H1 (cell line): ENCODE measurements at regions not wholly inside any gene's neighbourhood (a gene's known extent, or its start where the extent isn't known, plus 50 kb on each side); places are given as distances from the start of the nearest gene placed in this dataset.

Experiments used
- CTCF ChIA-PET: fragments of 300-600 bp; sonication (Branson Sonifier 250); formaldehyde crosslinking; loops from one replicate; lab custom pipeline; 2021; ENCODE audit not compliant: partially characterized antibody; lab: Charles Lee
- POLR2A ChIA-PET: fragments of 300-600 bp; sonication (Branson Sonifier 250); formaldehyde crosslinking; loops from one replicate; lab custom pipeline; 2021; ENCODE audit warnings: inconsistent platforms; ENCODE audit not compliant: partially characterized antibody; lab: Charles Lee
- DNase-seq, 2 experiments: peaks; one replicate each; pipeline versions ENCODE4 v3.0.0 to v3.0.0-alpha.2; 2010 to 2022; ENCODE audit warnings: low spot score in 2 of 2, low read depth in 1 of 2, mixed read lengths in 1 of 2
- FAIRE-seq: peaks from 2 replicates; lab custom pipeline; 2011; peaks lifted over from hg19 to GRCh38; lab: Jason Lieb, UNC
- H2AFZ ChIP-seq: 2 replicates; pipeline ENCODE4 v1.8.1; 2012; ENCODE audit warnings: low read length, inconsistent platforms
- H2AK5ac ChIP-seq: 2 replicates; pipeline ENCODE4 v1.6.1; 2013; ENCODE audit warnings: low read depth, low read length
- H2BK120ac ChIP-seq: replicated peaks from 2 replicates; pipeline ENCODE3; 2013; ENCODE audit warnings: low read depth, low read length, inconsistent platforms
- H2BK12ac ChIP-seq: 2 replicates; pipeline ENCODE4 v1.6.1; 2013; ENCODE audit warnings: low read depth, low read length
- H2BK15ac ChIP-seq: 2 replicates; pipeline ENCODE4 v1.6.1; 2013; ENCODE audit warnings: low read length
- H2BK20ac ChIP-seq: 2 replicates; pipeline ENCODE4 v1.6.1; 2013; ENCODE audit warnings: low read length
- H2BK5ac ChIP-seq: 2 replicates; pipeline ENCODE4 v1.6.1; 2013; ENCODE audit warnings: low read depth, low read length
- H3K14ac ChIP-seq: 2 replicates; pipeline ENCODE4 v1.6.1; 2013; ENCODE audit warnings: inconsistent platforms; ENCODE audit not compliant: insufficient read length
- H3K18ac ChIP-seq: 2 replicates; pipeline ENCODE4 v1.6.1; 2013; ENCODE audit warnings: low read length; ENCODE audit errors: extremely low read depth
- H3K23ac ChIP-seq: 2 replicates; pipeline ENCODE4 v1.6.1; 2013; ENCODE audit warnings: inconsistent platforms; ENCODE audit not compliant: insufficient read length
- H3K23me2 ChIP-seq: 2 replicates; pipeline ENCODE4 v1.6.1; 2013; ENCODE audit warnings: low read depth, low read length
- H3K27ac ChIP-seq: 2 replicates; pipeline ENCODE4 v1.6.1; 2011; ENCODE audit warnings: low read depth, low read length, inconsistent platforms
- H3K27me3 ChIP-seq, 4 experiments: replicated peaks in 1 of 4; 1 replicate in 1 of 4; 2 replicates in 3 of 4; pipeline versions ENCODE4 v1.6.1 to v1.8.1; 2011 to 2013; ENCODE audit warnings: low read length in 3 of 4, mild to moderate bottlenecking in 3 of 4, inconsistent platforms in 2 of 4, mixed read lengths in 2 of 4, moderate library complexity in 1 of 4; ENCODE audit not compliant: control insufficient read depth in 3 of 4, insufficient read depth in 3 of 4; ENCODE audit errors: extremely low read depth in 1 of 4
- H3K36me3 ChIP-seq, 4 experiments: 2 replicates each; pipeline versions ENCODE4 v1.6.1 to v1.8.1; 2011 to 2013; ENCODE audit warnings: mild to moderate bottlenecking in 4 of 4, low read length in 3 of 4, moderate library complexity in 2 of 4, control low read depth in 1 of 4, inconsistent platforms in 1 of 4; ENCODE audit not compliant: insufficient read depth in 4 of 4, control insufficient read depth in 2 of 4
- H3K4ac ChIP-seq: replicated peaks from 2 replicates; pipeline ENCODE3; 2013; ENCODE audit warnings: low read length, low read depth, mixed read lengths, inconsistent platforms; ENCODE audit not compliant: insufficient read length
- H3K4me1 ChIP-seq, 4 experiments: replicated peaks in 1 of 4; 1 replicate in 1 of 4; 2 replicates in 3 of 4; pipeline versions ENCODE4 v1.6.1 to v1.8.1; 2011 to 2013; ENCODE audit warnings: low read length in 3 of 4, inconsistent platforms in 2 of 4, mixed read lengths in 1 of 4; ENCODE audit not compliant: insufficient read depth in 4 of 4, control insufficient read depth in 3 of 4
- H3K4me2 ChIP-seq, 2 experiments: 2 replicates each; pipeline versions ENCODE4 v1.6.1 to v1.8.1; 2011 to 2013; ENCODE audit warnings: low read depth in 2 of 2, low read length in 2 of 2, control low read depth in 1 of 2, inconsistent platforms in 1 of 2, mild to moderate bottlenecking in 1 of 2; ENCODE audit not compliant: insufficient read depth in 1 of 2
- H3K4me3 ChIP-seq, 4 experiments: fragments of 200-600, 300-600 bp in 1 of 4; sonication (generic), shearing (Covaris generic), sonication (Bioruptor Twin) in 1 of 4; 2 replicates each; pipeline versions ENCODE4 v1.5.1 to v1.8.1; 2011 to 2016; ENCODE audit warnings: low read length in 4 of 4, low read depth in 3 of 4, control low read depth in 2 of 4, inconsistent platforms in 2 of 4, mild to moderate bottlenecking in 2 of 4, mixed read lengths in 1 of 4, moderate library complexity in 1 of 4; ENCODE audit not compliant: insufficient read depth in 2 of 4; ENCODE audit errors: extremely low read depth in 1 of 4
- H3K56ac ChIP-seq: replicated peaks from 2 replicates; pipeline ENCODE3; 2013; ENCODE audit warnings: low read depth, mild to moderate bottlenecking, mixed read lengths, low read length, inconsistent platforms; ENCODE audit not compliant: insufficient read length
- H3K79me1 ChIP-seq: 2 replicates; pipeline ENCODE4 v1.6.1; 2013; ENCODE audit warnings: low read depth, low read length, control low read depth
- H3K79me2 ChIP-seq, 2 experiments: 2 replicates each; pipeline versions ENCODE4 v1.6.1 to v1.8.1; 2012 to 2013; ENCODE audit warnings: low read length in 2 of 2, mild to moderate bottlenecking in 2 of 2, inconsistent platforms in 1 of 2; ENCODE audit not compliant: insufficient read depth in 2 of 2, control insufficient read depth in 1 of 2
- H3K9ac ChIP-seq, 4 experiments: replicated peaks in 1 of 4; 1 replicate in 1 of 4; 2 replicates in 3 of 4; pipeline versions ENCODE4 v1.6.1 to v1.8.1; 2011 to 2013; ENCODE audit warnings: low read depth in 3 of 4, low read length in 3 of 4, control low read depth in 2 of 4, mild to moderate bottlenecking in 2 of 4, moderate library complexity in 2 of 4, inconsistent platforms in 1 of 4; ENCODE audit errors: extremely low read depth in 1 of 4
- H3K9me3 ChIP-seq, 2 experiments: 2 replicates each; pipeline versions ENCODE4 v1.6.1 to v1.8.1; 2012 to 2013; ENCODE audit warnings: mild to moderate bottlenecking in 2 of 2, moderate library complexity in 2 of 2, control low read depth in 1 of 2, inconsistent platforms in 1 of 2, low read depth in 1 of 2, low read length in 1 of 2, mixed read lengths in 1 of 2; ENCODE audit not compliant: insufficient read depth in 2 of 2
- H4K20me1 ChIP-seq, 2 experiments: replicated peaks in 1 of 2; 2 replicates each; pipeline versions ENCODE3 to v1.8.1; 2011 to 2013; ENCODE audit warnings: inconsistent platforms in 2 of 2, low read length in 2 of 2, mild to moderate bottlenecking in 1 of 2; ENCODE audit not compliant: insufficient read depth in 2 of 2, control insufficient read depth in 1 of 2
- H4K5ac ChIP-seq: 2 replicates; pipeline ENCODE4 v1.6.1; 2013; ENCODE audit warnings: low read length, low read depth, mixed read lengths, inconsistent platforms; ENCODE audit not compliant: insufficient read length
- H4K8ac ChIP-seq: 2 replicates; pipeline ENCODE4 v1.8.0; 2013; ENCODE audit warnings: mild to moderate bottlenecking, moderate library complexity, low read length, inconsistent platforms; ENCODE audit not compliant: insufficient read depth; ENCODE audit errors: extremely low read depth
- H4K91ac ChIP-seq: replicated peaks from 2 replicates; pipeline ENCODE3; 2013; ENCODE audit warnings: low read length, mixed read lengths, inconsistent platforms; ENCODE audit not compliant: insufficient read length
- ATF2 ChIP-seq: IDR thresholded peaks from 2 replicates; pipeline ENCODE4 v1.6.1; 2012; ENCODE audit warnings: low read length, inconsistent platforms
- CEBPB ChIP-seq: IDR thresholded peaks from 2 replicates; pipeline ENCODE4 v1.6.1; 2012; ENCODE audit warnings: low read depth, low read length
- WGBS, 2 experiments: shearing (Covaris generic) in 1 of 2; methylation state at CpG; one replicate each; pipeline versions ENCODE4 v1.1.6 to v1.1.7; 2013 to 2015; ENCODE audit warnings: low lambda C conversion rate in 2 of 2, mixed read lengths in 2 of 2, inconsistent platforms in 1 of 2, low coverage in 1 of 2, missing lambda C conversion rate in 1 of 2; ENCODE audit not compliant: insufficient replicate concordance in 2 of 2, insufficient coverage in 1 of 2, insufficient read length in 1 of 2; ENCODE audit errors: extremely low coverage in 1 of 2, missing lambda C conversion rate in 1 of 2; 5-methylcytosine and 5-hydroxymethylcytosine counted together

DNA sequence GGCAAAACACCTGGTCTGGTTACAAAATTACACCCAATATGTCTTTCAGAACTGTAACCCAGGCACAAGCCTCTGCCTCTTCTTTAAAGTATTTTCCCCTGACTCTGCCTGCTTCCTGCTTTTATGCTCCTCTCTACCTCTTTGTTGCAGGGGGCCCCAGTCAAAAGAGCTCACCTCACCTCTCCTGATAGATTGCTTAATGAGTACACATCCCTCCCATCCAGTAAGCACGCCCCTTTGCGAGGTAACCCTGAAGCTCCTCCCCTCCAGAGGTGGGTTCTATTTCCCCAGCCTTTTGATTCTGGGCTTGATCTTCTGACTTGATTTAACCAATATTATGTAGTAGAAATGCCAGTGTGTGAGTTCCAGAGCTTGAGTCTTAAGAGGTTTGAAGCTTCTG, 56.6 kb upstream of the EYA2 start:
- Histone ChIP-seq H3K27me3 (no peaks in the 10 kb centered on the region), H3K36me3 (no peaks in the 10 kb centered on the region), H2BK5ac (no peak overlapping the region; the same call in 1 of the 2 replicates), H3K23me2 (no peaks in the 10 kb centered on the region; the same call in 1 of the 2 replicates), H2BK20ac (no peak overlapping the region), H3K9me3 (no peaks in the 10 kb centered on the region), H3K4me3 (no peak overlapping the region), H2BK15ac (no peak overlapping the region), H2AFZ (peak overlapping the region; percentile 96), H3K4me1 (peaks cover 0 to 4% (median 1%) of the 10 kb centered on the region in 4 experiments; a peak in 3 of 7 replicates), H3K79me1 (no peaks in the 10 kb centered on the region), H4K8ac (no peak overlapping the region), H4K91ac (peak overlapping the region; percentile 38), H2BK12ac (no peak overlapping the region), H3K23ac (no peak overlapping the region), H4K20me1 (no peaks in the 10 kb centered on the region), H3K79me2 (no peaks in the 10 kb centered on the region), H3K4me2 (peak overlapping the region in 1 of 2 experiments; percentile 25; a peak in 3 of 4 replicates), H3K56ac (no peak overlapping the region), H3K9ac (no peak overlapping the region), H3K27ac (no peak overlapping the region), H2BK120ac (peak overlapping the region; percentile 48), H4K5ac (no peak overlapping the region), H3K14ac (no peak overlapping the region), H3K4ac (no peak overlapping the region), H2AK5ac (no peak overlapping the region), H3K18ac (no peak overlapping the region)
- ChIA-PET POLR2A (no interaction called here), CTCF (interaction anchor here (1.1 to 1.4 kb wide), 3 partner anchors 35 to 263 kb away, joined by 3 to 4 read pairs (median 3); no protein-coding TSS in a partner anchor)
- TF ChIP-seq CEBPB (peak; percentile 86), ATF2 (no peak)
- 35% methylated on average over 2 of the region's 2 CpGs; no CpG with 5 or more reads in 1 of the 2 experiments for WGBS, 2 experiments
- FAIRE-seq (peak; percentile 36), DNase-seq (peak in 1 of 2 experiments; percentile 1)
